ENCODE measurements at regions not wholly inside any gene's neighbourhood (a gene's known extent, or its start where the extent isn't known, plus 50 kb on each side); places are given as distances from the start of the nearest gene placed in this dataset.

GRCh38 chr2:23149777-23150176 is 235.2 kb upstream of the KLHL29 start:
- TF ChIP-seq CTCF (IDR thresholded peaks at IDR 0.05), result no peak
- TF ChIP-seq EZH2 (IDR thresholded peaks at IDR 0.05), result no peak
- TF ChIP-seq EZH2phosphoT487 (IDR thresholded peaks at IDR 0.05), result no peak
